Right lung (tissue), 2 donors: ENCODE measurements at regions not wholly inside any gene's neighbourhood (a gene's known extent, or its start where the extent isn't known, plus 50 kb on each side); places are given as distances from the start of the nearest gene placed in this dataset.

Experiments
- DNase-seq, 2 donors: peaks; one replicate each; pipeline ENCODE4 v3.0.0-alpha.2; 2013

GRCh38 chr20:43306837-43307236, 117.1 kb upstream of the PTPRT start:
- DNase-seq: peak; percentile 46 to 56

GRCh38 chr20:43305749-43306148, 116.0 kb upstream of the PTPRT start:
- DNase-seq: no peak

- DNase-seq: no peak
These were observed 114.9 kb upstream of the PTPRT start for GRCh38 chr20:43304598-43304997.

GRCh38 chr20:43302936-43303335, 113.2 kb upstream of the PTPRT start:
- peak; percentile 12 to 19 for DNase-seq

- no peak for DNase-seq
These were observed 111.2 kb upstream of the PTPRT start for GRCh38 chr20:43300901-43301300.

GRCh38 chr20:43295781-43296180, 106.1 kb upstream of the PTPRT start:
- DNase-seq: no peak

- DNase-seq: no peak
These were observed 105.6 kb upstream of the PTPRT start for GRCh38 chr20:43295263-43295662.

- no peak for DNase-seq
These were observed 104.3 kb upstream of the PTPRT start for GRCh38 chr20:43294031-43294430.

- DNase-seq: no peak
These were observed 103.5 kb upstream of the PTPRT start for GRCh38 chr20:43293068-43293786.

- DNase-seq: peak in 1 of 2 donors; percentile 12
These were observed 102.5 kb upstream of the PTPRT start for GRCh38 chr20:43292222-43292621.

- DNase-seq: no peak
These were observed 97.9 kb upstream of the PTPRT start for GRCh38 chr20:43287637-43288036.

GRCh38 chr20:43285170-43285569, 95.5 kb upstream of the PTPRT start:
- DNase-seq: no peak

GRCh38 chr20:43284486-43284885, 94.8 kb upstream of the PTPRT start:
- DNase-seq: no peak

- DNase-seq: no peak
These were observed 93.4 kb upstream of the PTPRT start for GRCh38 chr20:43283126-43283525.

GRCh38 chr20:43271980-43272379, 82.3 kb upstream of the PTPRT start:
- peak; percentile 35 to 49 for DNase-seq

GRCh38 chr20:43265449-43265848, 75.7 kb upstream of the PTPRT start:
- DNase-seq: no peak

GRCh38 chr20:43263226-43263625, 73.5 kb upstream of the PTPRT start:
- DNase-seq: peak in 1 of 2 donors; percentile 10

- DNase-seq: no peak
These were observed 72.6 kb upstream of the PTPRT start for GRCh38 chr20:43262341-43262740.

- DNase-seq: no peak
These were observed 66.2 kb upstream of the PTPRT start for GRCh38 chr20:43255877-43256276.

GRCh38 chr20:43252761-43253160, 63.1 kb upstream of the PTPRT start:
- DNase-seq: no peak

- no peak for DNase-seq
These were observed 58.6 kb upstream of the PTPRT start for GRCh38 chr20:43248341-43248740.

GRCh38 chr20:43247361-43247760, 57.7 kb upstream of the PTPRT start:
- no peak for DNase-seq

- DNase-seq: no peak
These were observed 54.9 kb upstream of the PTPRT start for GRCh38 chr20:43244647-43245046.

- peak in 1 of 2 donors; percentile 19 for DNase-seq
These were observed 54.1 kb upstream of the PTPRT start for GRCh38 chr20:43243672-43244269.
